Right lobe of liver (tissue), 6 donors: ENCODE measurements at regions not wholly inside any gene's neighbourhood (a gene's known extent, or its start where the extent isn't known, plus 50 kb on each side); places are given as distances from the start of the nearest gene placed in this dataset.
"Not testable (repeated sequence)": the region's sequence is repeated elsewhere in the genome, so short reads cannot be mapped to it uniquely, and the experiment has no call there.

ENCODE experiments used
- ATAC-seq, 4 donors: fragments of 200-7000 bp; cut with Tn5 transposase; one replicate each; pipeline ENCODE4 v1.9.1; 2020; ENCODE audit warnings: mild to moderate bottlenecking in 4 of 4, moderate library complexity in 4 of 4
- DNase-seq, 3 donors: peaks; one replicate each; pipeline ENCODE4 v3.0.0-alpha.2; 2020
- H3K27ac ChIP-seq, 3 donors: fragments of 200-600 bp; one replicate each; pipeline ENCODE4 v1.8.0; 2022
- H3K27me3 ChIP-seq, 2 donors: fragments of 200-600 bp; one replicate each; pipeline ENCODE4 v1.8.0; 2022
- H3K36me3 ChIP-seq, 4 donors: fragments of 200-600 bp; sonication (generic) in 1 of 4; one replicate each; pipeline versions ENCODE4 v1.5.1 to v1.8.0; 2017 to 2022; ENCODE audit warnings: control low read depth in 1 of 4
- H3K4me1 ChIP-seq, 4 donors: fragments of 200-600 bp; sonication (generic) in 1 of 4; one replicate each; pipeline versions ENCODE4 v1.5.1 to v1.8.0; 2017 to 2022; ENCODE audit warnings: control low read depth in 1 of 4
- H3K4me3 ChIP-seq, 3 donors: fragments of 200-600 bp; one replicate each; pipeline ENCODE4 v1.8.0; 2022
- H3K9me3 ChIP-seq, 4 donors: fragments of 200-600 bp; sonication (generic) in 1 of 4; one replicate each; pipeline versions ENCODE4 v1.5.1 to v1.8.0; 2017 to 2022; ENCODE audit warnings: control low read depth in 1 of 4
- POLR2A ChIP-seq: fragments of 450-650 bp; IDR thresholded peaks from one replicate; pipeline ENCODE4 v1.6.1; 2017; ENCODE audit warnings: antibody characterized with exemption, mild to moderate bottlenecking
- WGBS: methylation state at CpG from one replicate; pipeline ENCODE4 v1.1.6; 2018; ENCODE audit warnings: low coverage, low lambda C conversion rate; ENCODE audit not compliant: insufficient coverage; ENCODE audit errors: missing lambda C conversion rate; 5-methylcytosine and 5-hydroxymethylcytosine counted together
- intact Hi-C, 2 donors: fragments of 100-400 bp; cut with DNase I; formaldehyde crosslinking; loops; one replicate each; pipeline versions ENCODE4 v1.11.2 to v1.14.1; 2022
- TF ChIP-seq, protein P1 (sequence below), 4 donors: fragments of 200-600 bp in 3 of 4; fragments of 450-650 bp in 1 of 4; IDR thresholded peaks; one replicate each; pipeline versions ENCODE4 v1.5.1 to v1.8.0; 2016 to 2022; ENCODE audit warnings: antibody characterized with exemption in 4 of 4, mild to moderate bottlenecking in 2 of 4
- donor health status: DM: no; HTN: yes; CAD: no.
- donor health status: DM: no; HTN: no; CAD: no.
- donor health status: DM: no; HTN: no; CAD: no.
- donor health status: DM: no; HTN: yes; CAD: no.
- donor health status: DM: no; HTN: yes; CAD: no.

DNA sequence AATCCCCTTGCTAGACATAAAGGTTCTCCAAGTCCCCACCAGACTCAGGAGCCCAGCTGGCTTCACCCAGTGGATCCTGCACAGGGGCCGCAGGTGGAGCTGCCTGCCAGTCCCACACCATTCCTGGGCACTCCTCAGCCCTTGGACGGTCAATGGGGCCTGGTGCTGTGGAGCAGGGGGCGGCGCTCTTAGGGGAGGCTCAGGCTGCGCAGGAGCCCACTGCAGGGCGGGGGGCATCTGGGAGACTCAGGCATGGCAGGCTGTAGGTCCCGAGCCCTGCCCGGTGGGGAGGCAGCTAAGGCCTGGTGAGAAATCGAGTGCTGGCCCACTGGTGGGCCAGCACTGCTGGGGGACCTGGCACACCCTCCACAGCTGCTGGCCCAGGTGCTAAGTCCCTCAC, 75.1 kb upstream of the TBC1D5 start:
- no CpG with 5 or more reads among the region's 9 CpGs for WGBS
- H3K27ac ChIP-seq: no peak overlapping the region
- H3K27me3 ChIP-seq: no peaks in the 10 kb centered on the region
- no peak overlapping the region for H3K4me3 ChIP-seq
- intact Hi-C loops: no loop called here
- no peaks in the 10 kb centered on the region for H3K36me3 ChIP-seq
- DNase-seq (no peak), ATAC-seq (no peak)
- no peaks in the 10 kb centered on the region for H3K9me3 ChIP-seq
- H3K4me1 ChIP-seq: no peaks in the 10 kb centered on the region
- TF ChIP-seq, protein P1, sequence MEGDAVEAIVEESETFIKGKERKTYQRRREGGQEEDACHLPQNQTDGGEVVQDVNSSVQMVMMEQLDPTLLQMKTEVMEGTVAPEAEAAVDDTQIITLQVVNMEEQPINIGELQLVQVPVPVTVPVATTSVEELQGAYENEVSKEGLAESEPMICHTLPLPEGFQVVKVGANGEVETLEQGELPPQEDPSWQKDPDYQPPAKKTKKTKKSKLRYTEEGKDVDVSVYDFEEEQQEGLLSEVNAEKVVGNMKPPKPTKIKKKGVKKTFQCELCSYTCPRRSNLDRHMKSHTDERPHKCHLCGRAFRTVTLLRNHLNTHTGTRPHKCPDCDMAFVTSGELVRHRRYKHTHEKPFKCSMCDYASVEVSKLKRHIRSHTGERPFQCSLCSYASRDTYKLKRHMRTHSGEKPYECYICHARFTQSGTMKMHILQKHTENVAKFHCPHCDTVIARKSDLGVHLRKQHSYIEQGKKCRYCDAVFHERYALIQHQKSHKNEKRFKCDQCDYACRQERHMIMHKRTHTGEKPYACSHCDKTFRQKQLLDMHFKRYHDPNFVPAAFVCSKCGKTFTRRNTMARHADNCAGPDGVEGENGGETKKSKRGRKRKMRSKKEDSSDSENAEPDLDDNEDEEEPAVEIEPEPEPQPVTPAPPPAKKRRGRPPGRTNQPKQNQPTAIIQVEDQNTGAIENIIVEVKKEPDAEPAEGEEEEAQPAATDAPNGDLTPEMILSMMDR (IDR thresholded peaks at IDR 0.05): no peak
- TF ChIP-seq POLR2A: no peak

DNA sequence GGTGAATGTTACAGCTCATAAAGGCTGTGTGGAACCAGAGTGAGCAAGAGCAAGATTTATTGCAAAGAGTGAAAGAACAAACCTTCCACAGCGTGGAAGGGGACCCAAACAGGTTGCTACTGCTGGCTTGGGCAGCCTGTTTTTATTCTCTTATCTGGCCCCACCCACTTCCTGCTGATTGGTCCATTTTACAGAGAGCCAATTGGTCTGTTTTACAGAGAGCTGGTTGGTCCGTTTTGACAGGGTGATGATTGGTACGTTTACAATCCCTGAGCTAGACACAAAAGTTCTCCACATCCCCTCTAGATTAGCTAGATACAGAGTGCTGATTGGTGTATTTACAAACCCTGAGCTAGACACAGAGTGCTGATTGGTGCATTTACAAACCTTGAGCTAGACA, 74.4 kb upstream of the TBC1D5 start:
- ATAC-seq, H3K4me3 ChIP-seq, H3K27ac ChIP-seq, H3K36me3 ChIP-seq, H3K9me3 ChIP-seq, H3K27me3 ChIP-seq, intact Hi-C loops, DNase-seq, H3K4me1 ChIP-seq: not testable (repeated sequence)
- 81% methylated on average over 3 of the region's 3 CpGs for WGBS

DNA sequence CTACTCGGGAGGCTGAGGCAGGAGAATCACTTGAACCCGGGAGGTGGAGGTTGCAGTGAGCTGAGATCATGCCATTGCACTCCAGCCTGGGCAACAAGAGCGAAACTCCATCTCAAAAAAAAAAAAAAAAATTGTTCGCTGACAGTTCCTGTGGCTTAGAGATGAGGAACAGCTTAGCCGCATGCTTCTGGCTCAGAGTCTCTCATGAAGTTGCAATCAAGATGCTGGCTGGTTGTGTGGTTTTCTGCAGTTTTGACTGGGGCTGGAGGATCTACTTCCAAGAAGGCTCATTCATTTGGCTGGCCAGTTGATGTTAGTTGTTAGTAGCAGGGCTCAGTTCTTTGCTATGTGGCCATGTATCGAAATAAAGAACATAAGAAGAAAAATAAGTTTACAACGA, 69.9 kb upstream of the TBC1D5 start:
- ATAC-seq, H3K4me3 ChIP-seq, H3K9me3 ChIP-seq, H3K4me1 ChIP-seq, H3K27ac ChIP-seq, H3K36me3 ChIP-seq, H3K27me3 ChIP-seq, DNase-seq, intact Hi-C loops: not testable (repeated sequence)
- 77% methylated on average over 7 of the region's 7 CpGs for WGBS

DNA sequence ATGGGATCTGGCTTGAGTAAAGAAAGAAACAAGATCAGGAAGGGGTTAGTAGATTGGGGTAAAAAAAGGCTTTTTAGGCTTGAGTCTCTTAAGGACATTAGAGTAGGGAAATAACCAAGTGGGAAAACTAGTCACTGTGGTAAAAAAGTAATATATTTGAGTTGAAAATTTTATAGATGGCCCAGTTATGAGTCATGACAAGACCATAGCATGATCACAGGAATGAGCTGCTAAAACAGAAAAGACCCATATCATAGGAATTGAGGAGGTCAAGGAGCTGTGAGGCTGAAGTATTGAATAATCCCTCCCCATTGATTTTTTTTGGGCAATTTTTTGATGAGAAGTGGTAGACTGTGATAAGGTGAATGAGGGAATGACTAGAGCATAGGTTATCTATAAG, 69.2 kb upstream of the TBC1D5 start:
- no peak for ATAC-seq
- Histone ChIP-seq H3K9me3 (no peaks in the 10 kb centered on the region), H3K27ac (no peak overlapping the region), H3K4me3 (no peak overlapping the region), H3K27me3 (no peaks in the 10 kb centered on the region), H3K36me3 (no peaks in the 10 kb centered on the region), H3K4me1 (no peaks in the 10 kb centered on the region)
- TF ChIP-seq POLR2A: no peak
- TF ChIP-seq, protein P1 (IDR thresholded peaks at IDR 0.05): no peak
- no peak for DNase-seq
- intact Hi-C loops: no loop called here

DNA sequence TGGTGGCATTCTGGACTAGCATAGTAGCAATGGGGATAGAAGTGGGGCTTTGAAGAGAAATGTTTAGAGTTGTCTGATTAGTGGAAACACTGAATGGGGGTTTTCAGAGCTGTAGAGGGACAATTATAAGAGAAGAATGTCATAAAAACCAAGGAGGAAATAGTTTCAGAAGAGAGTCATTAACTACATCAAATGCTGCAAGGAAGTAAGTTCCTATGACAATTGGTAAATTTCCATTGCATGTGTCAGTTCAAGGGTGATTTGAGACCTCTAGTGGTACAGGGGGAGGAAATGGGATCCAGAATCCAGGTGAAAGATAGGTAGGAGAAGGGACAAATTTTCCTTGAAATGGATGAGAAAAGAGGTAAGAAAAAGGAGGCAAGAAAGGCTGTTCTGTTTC, 68.3 kb upstream of the TBC1D5 start:
- peak; percentile 36 to 86 (median 63) for ATAC-seq
- no peak for TF ChIP-seq POLR2A
- TF ChIP-seq, protein P1 (IDR thresholded peaks at IDR 0.05): peak; percentile 49 to 60 (median 52)

DNA sequence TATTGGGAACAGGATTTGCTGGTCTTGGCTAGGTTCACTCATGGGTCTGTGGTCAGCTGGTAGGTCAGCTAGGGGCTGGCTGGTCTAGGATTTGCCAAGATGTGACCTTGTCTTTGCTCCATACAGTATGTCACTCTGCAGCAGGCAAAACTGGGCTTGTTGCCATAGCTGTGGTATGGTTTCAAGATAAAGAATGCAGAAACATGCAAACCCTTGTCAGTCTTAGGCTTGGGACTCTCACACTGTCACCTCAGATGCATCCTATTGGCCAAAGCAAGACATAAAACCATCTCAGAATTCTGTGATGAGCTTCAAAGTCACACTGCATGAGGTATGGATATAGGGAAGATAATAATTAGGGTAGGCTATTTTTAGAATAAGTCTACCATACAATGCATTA, 66.6 kb upstream of the TBC1D5 start:
- H3K4me1 ChIP-seq: no peaks in the 10 kb centered on the region
- TF ChIP-seq, protein P1 (IDR thresholded peaks at IDR 0.05): no peak
- no peak for TF ChIP-seq POLR2A
- intact Hi-C loops: no loop called here

More for the DNA sequence above, 68.3 kb upstream of the TBC1D5 start:
- no peaks in the 10 kb centered on the region for H3K36me3 ChIP-seq
- no peak for DNase-seq
- no peaks in the 10 kb centered on the region for H3K27me3 ChIP-seq
- intact Hi-C loops: no loop called here
- no peaks in the 10 kb centered on the region for H3K4me1 ChIP-seq
- H3K9me3 ChIP-seq: no peaks in the 10 kb centered on the region
- no peak overlapping the region for H3K27ac ChIP-seq
- H3K4me3 ChIP-seq: no peak overlapping the region

More for the DNA sequence above, 66.6 kb upstream of the TBC1D5 start:
- no peak for ATAC-seq
- no peaks in the 10 kb centered on the region for H3K36me3 ChIP-seq
- H3K4me3 ChIP-seq: no peak overlapping the region
- no peak overlapping the region for H3K27ac ChIP-seq
- DNase-seq: no peak
- no peaks in the 10 kb centered on the region for H3K27me3 ChIP-seq
- no peaks in the 10 kb centered on the region for H3K9me3 ChIP-seq
